IMR-90 (cell line): ENCODE measurements at regions not wholly inside any gene's neighbourhood (a gene's known extent, or its start where the extent isn't known, plus 50 kb on each side); places are given as distances from the start of the nearest gene placed in this dataset.

Source experiments
- ATAC-seq: fragments of 200-7000 bp; cut with Tn5 transposase; 2 replicates; pipeline ENCODE4 v1.9.1; 2020; ENCODE audit warnings: low read depth, mild to moderate bottlenecking, moderate library complexity
- BruUV-seq: library from RNA; stranded (reverse); fragments of 400-500 nt; replicated peaks from 2 replicates; lab custom pipeline; 2021; lab: Mats Ljungman, UMichigan
- CTCF ChIA-PET: fragments of 300-600 bp; formaldehyde crosslinking; extraction: SDS; loops from one replicate; lab custom pipeline; 2021; ENCODE audit warnings: antibody characterized with exemption; lab: Yijun Ruan, JAX
- POLR2A ChIA-PET: fragments of 300-600 bp; sonication (Branson Sonifier 250); formaldehyde crosslinking; loops from one replicate; lab custom pipeline; 2022; ENCODE audit warnings: antibody characterized with exemption; ENCODE audit not compliant: unreplicated experiment; lab: Charles Lee
- DNase-seq: peaks from one replicate; pipeline ENCODE4 v3.0.0; 2013
- H2AFZ ChIP-seq: replicated peaks from 2 replicates; pipeline ENCODE3; 2013; ENCODE audit warnings: low read length, mild to moderate bottlenecking; ENCODE audit not compliant: poor library complexity
- H2AK5ac ChIP-seq: 2 replicates; pipeline ENCODE4 v1.6.1; 2013; ENCODE audit warnings: low read depth, low read length, inconsistent platforms
- H2AK9ac ChIP-seq: replicated peaks from 2 replicates; pipeline ENCODE3; 2013; ENCODE audit warnings: mild to moderate bottlenecking, low read depth, low read length, moderate library complexity; ENCODE audit not compliant: poor library complexity
- H2BK120ac ChIP-seq: 2 replicates; pipeline ENCODE4 v1.6.1; 2013; ENCODE audit warnings: low read depth, low read length, inconsistent platforms
- H2BK15ac ChIP-seq: 3 replicates; pipeline ENCODE4 v1.6.1; 2013; ENCODE audit warnings: low read depth, low read length, inconsistent platforms
- H2BK20ac ChIP-seq: 2 replicates; pipeline ENCODE4 v1.6.1; 2013; ENCODE audit warnings: low read depth, mild to moderate bottlenecking, inconsistent platforms, low read length, moderate library complexity
- H2BK5ac ChIP-seq: 2 replicates; pipeline ENCODE4 v1.6.1; 2013; ENCODE audit warnings: mild to moderate bottlenecking, low read depth, low read length, inconsistent platforms; ENCODE audit not compliant: poor library complexity, severe bottlenecking
- H3K14ac ChIP-seq: replicated peaks from 2 replicates; pipeline ENCODE4 v1.6.1; 2013; ENCODE audit warnings: low read depth, low read length, inconsistent platforms
- H3K18ac ChIP-seq: 2 replicates; pipeline ENCODE4 v1.6.1; 2013; ENCODE audit warnings: low read depth, low read length, control low read depth
- H3K23ac ChIP-seq: 2 replicates; pipeline ENCODE4 v1.6.1; 2013; ENCODE audit warnings: low read depth, low read length, inconsistent platforms
- H3K27ac ChIP-seq: 2 replicates; pipeline ENCODE4 v1.5.1; 2013; ENCODE audit warnings: mild to moderate bottlenecking, control low read depth, low read length; ENCODE audit not compliant: insufficient read depth
- H3K27me3 ChIP-seq: 2 replicates; pipeline ENCODE4 v1.6.1; 2013; ENCODE audit warnings: low read length; ENCODE audit not compliant: control insufficient read depth, insufficient read depth
- H3K36me3 ChIP-seq: 2 replicates; pipeline ENCODE4 v1.6.1; 2013; ENCODE audit warnings: low read length, mixed read lengths; ENCODE audit not compliant: control insufficient read depth, insufficient read depth
- H3K4ac ChIP-seq: 2 replicates; pipeline ENCODE4 v1.6.1; 2013; ENCODE audit warnings: low read depth, low read length, inconsistent platforms
- H3K4me1 ChIP-seq: 2 replicates; pipeline ENCODE4 v1.6.1; 2013; ENCODE audit warnings: low read length, mixed read lengths; ENCODE audit not compliant: control insufficient read depth, insufficient read depth
- H3K4me2 ChIP-seq: 2 replicates; pipeline ENCODE4 v1.6.1; 2013; ENCODE audit warnings: low read depth, mild to moderate bottlenecking, control low read depth, low read length, moderate library complexity
- H3K4me3 ChIP-seq: 2 replicates; pipeline ENCODE4 v1.5.1; 2013; ENCODE audit warnings: low read depth, mild to moderate bottlenecking, control low read depth, low read length, moderate library complexity; ENCODE audit not compliant: insufficient read depth
- H3K56ac ChIP-seq: 2 replicates; pipeline ENCODE4 v1.6.1; 2013; ENCODE audit warnings: low read length, inconsistent platforms; ENCODE audit not compliant: insufficient read depth; ENCODE audit errors: extremely low read depth
- H3K79me1 ChIP-seq, 2 experiments: 2 replicates each; pipeline ENCODE4 v1.6.1; 2013; ENCODE audit warnings: low read length in 2 of 2, inconsistent platforms in 1 of 2, low read depth in 1 of 2
- H3K9ac ChIP-seq: 2 replicates; pipeline ENCODE4 v1.6.1; 2013; ENCODE audit warnings: low read depth, low read length, control low read depth
- H3K9me1 ChIP-seq: 2 replicates; pipeline ENCODE4 v1.6.1; 2013; ENCODE audit warnings: low read length, inconsistent platforms; ENCODE audit not compliant: insufficient read depth
- H3K9me3 ChIP-seq: 2 replicates; pipeline ENCODE4 v1.6.1; 2013; ENCODE audit warnings: low read length; ENCODE audit not compliant: control insufficient read depth, insufficient read depth
- H4K20me1 ChIP-seq: 2 replicates; pipeline ENCODE4 v1.6.1; 2013; ENCODE audit warnings: low read length, inconsistent platforms; ENCODE audit not compliant: insufficient read depth
- H4K5ac ChIP-seq: 2 replicates; pipeline ENCODE4 v1.6.1; 2013; ENCODE audit warnings: mild to moderate bottlenecking, low read depth, low read length, control low read depth
- H4K8ac ChIP-seq, 2 experiments: 2 replicates each; pipeline ENCODE4 v1.6.1; 2013; ENCODE audit warnings: low read depth in 2 of 2, low read length in 2 of 2, control low read depth in 1 of 2, inconsistent platforms in 1 of 2
- H4K91ac ChIP-seq: 2 replicates; pipeline ENCODE4 v1.6.1; 2013; ENCODE audit warnings: low read depth, low read length, inconsistent platforms; ENCODE audit not compliant: insufficient read depth
- BHLHE40 ChIP-seq: fragments of 150-350 bp; IDR thresholded peaks from 2 replicates; pipeline ENCODE4 v1.6.1; 2016; ENCODE audit warnings: mild to moderate bottlenecking, low read depth, low read length
- CEBPB ChIP-seq: IDR thresholded peaks from 2 replicates; pipeline ENCODE4 v1.6.1; 2012; ENCODE audit warnings: low read depth, low read length, improper control_type of control experiment
- CHD1 ChIP-seq: IDR thresholded peaks from 2 replicates; pipeline ENCODE4 v1.6.1; 2012; ENCODE audit warnings: low read depth, low read length, improper control_type of control experiment
- CTCF ChIP-seq: conservative IDR thresholded peaks from 2 replicates; pipeline ENCODE4 v1.5.1; 2012; ENCODE audit warnings: mild to moderate bottlenecking, low read depth, low read length, improper control_type of control experiment
- MAFK ChIP-seq: IDR thresholded peaks from 2 replicates; pipeline ENCODE4 v1.6.1; 2012; ENCODE audit warnings: low read depth, low read length, improper control_type of control experiment
- MAZ ChIP-seq: IDR thresholded peaks from 2 replicates; pipeline ENCODE4 v1.6.1; 2012; ENCODE audit warnings: low read depth, mild to moderate bottlenecking, low read length, improper control_type of control experiment, moderate library complexity, borderline replicate concordance
- MXI1 ChIP-seq: IDR thresholded peaks from 2 replicates; pipeline ENCODE4 v1.6.1; 2012; ENCODE audit warnings: low read depth, mild to moderate bottlenecking, low read length, moderate library complexity, borderline replicate concordance
- POLR2A ChIP-seq: IDR thresholded peaks from 2 replicates; pipeline ENCODE4 v1.6.1; 2012; ENCODE audit warnings: mild to moderate bottlenecking, low read depth, low read length
- RAD21 ChIP-seq: IDR thresholded peaks from 2 replicates; pipeline ENCODE4 v1.6.1; 2012; ENCODE audit warnings: low read length, improper control_type of control experiment
- RCOR1 ChIP-seq: IDR thresholded peaks from 2 replicates; pipeline ENCODE4 v1.6.1; 2012; ENCODE audit warnings: mild to moderate bottlenecking, low read length, improper control_type of control experiment; ENCODE audit not compliant: insufficient replicate concordance
- RFX5 ChIP-seq: IDR thresholded peaks from 2 replicates; pipeline ENCODE4 v1.8.0; 2012; ENCODE audit warnings: low read depth, mild to moderate bottlenecking, low read length, moderate library complexity
- WGBS, 2 experiments: methylation state at CpG; one replicate each; pipeline versions ENCODE4 v1.1.5 to v1.1.7; 2013; ENCODE audit warnings: missing lambda C conversion rate in 2 of 2; ENCODE audit not compliant: insufficient read length in 1 of 2; ENCODE audit errors: extremely low coverage in 2 of 2; 5-methylcytosine and 5-hydroxymethylcytosine counted together
- dilution Hi-C: fragments of 300-500 bp; cut with HindIII; formaldehyde crosslinking; loops from one replicate; pipeline ENCODE4 v1.14.3; 2018; ENCODE audit warnings: low sequenced_read_pairs; ENCODE audit not compliant: unreplicated experiment
- in situ Hi-C: fragments of 300-500 bp; cut with MboI; formaldehyde crosslinking; loops from 3 replicates; pipeline ENCODE4 v1.14.3; 2019; ENCODE audit warnings: low sequenced_read_pairs, inconsistent platforms, mixed read lengths
- intact Hi-C: fragments of 100-400 bp; cut with micrococcal nuclease; formaldehyde crosslinking; loops from 2 replicates; pipeline ENCODE4 v1.10.0; 2022
- TF ChIP-seq, protein P1 (sequence below): fragments of 150-350 bp; IDR thresholded peaks from 2 replicates; pipeline ENCODE4 v1.6.1; 2016; ENCODE audit warnings: low read depth, mild to moderate bottlenecking, low read length, moderate library complexity, borderline replicate concordance

GRCh38 chr9:88196142-88196790, 58.0 kb upstream of the SPATA31C2 start:
- Histone ChIP-seq H4K91ac (peak overlapping the region; percentile 78; the same call in 1 of the 2 replicates), H4K20me1 (no peaks in the 10 kb centered on the region), H3K27ac (no peak overlapping the region), H3K14ac (peak overlapping the region; percentile 77), H3K18ac (peak overlapping the region; percentile 35; the same call in 1 of the 2 replicates), H3K9me1 (peaks cover 4% of the 10 kb centered on the region), H4K8ac (peak overlapping the region in 1 of 2 experiments; percentile 46; a peak in 1 of 4 replicates), H3K4ac (peak overlapping the region; percentile 77), H3K79me1 (no peaks in the 10 kb centered on the region; a peak in 1 of 4 replicates), H3K4me2 (no peak overlapping the region), H2BK15ac (peak overlapping the region; percentile 57; the same call in 1 of the 3 replicates), H3K9me3 (no peaks in the 10 kb centered on the region), H2BK20ac (peak overlapping the region; percentile 87), H3K4me3 (no peak overlapping the region), H3K9ac (no peak overlapping the region), H2AK9ac (no peak overlapping the region), H3K36me3 (no peaks in the 10 kb centered on the region), H2BK120ac (peak overlapping the region; percentile 94), H3K56ac (0 out of 2 replicates have a peak overlapping the region, but pooled peaks have one; percentile 55), H2AFZ (peak overlapping the region; percentile 18), H2AK5ac (peak overlapping the region; percentile 64), H4K5ac (no peak overlapping the region; the same call in 1 of the 2 replicates), H3K4me1 (peaks cover 4% of the 10 kb centered on the region), H2BK5ac (peak overlapping the region; percentile 97), H3K23ac (peak overlapping the region; percentile 31), H3K27me3 (no peaks in the 10 kb centered on the region)
- no peak for TF ChIP-seq RCOR1
- TF ChIP-seq MAZ, result no peak
- TF ChIP-seq MXI1, result no peak
- TF ChIP-seq, protein P1, sequence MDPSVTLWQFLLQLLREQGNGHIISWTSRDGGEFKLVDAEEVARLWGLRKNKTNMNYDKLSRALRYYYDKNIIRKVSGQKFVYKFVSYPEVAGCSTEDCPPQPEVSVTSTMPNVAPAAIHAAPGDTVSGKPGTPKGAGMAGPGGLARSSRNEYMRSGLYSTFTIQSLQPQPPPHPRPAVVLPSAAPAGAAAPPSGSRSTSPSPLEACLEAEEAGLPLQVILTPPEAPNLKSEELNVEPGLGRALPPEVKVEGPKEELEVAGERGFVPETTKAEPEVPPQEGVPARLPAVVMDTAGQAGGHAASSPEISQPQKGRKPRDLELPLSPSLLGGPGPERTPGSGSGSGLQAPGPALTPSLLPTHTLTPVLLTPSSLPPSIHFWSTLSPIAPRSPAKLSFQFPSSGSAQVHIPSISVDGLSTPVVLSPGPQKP, result no peak
- no peak for TF ChIP-seq CTCF
- TF ChIP-seq RAD21, result no peak
- TF ChIP-seq CEBPB, result no peak
- no peak for TF ChIP-seq POLR2A
- TF ChIP-seq MAFK, result no peak
- TF ChIP-seq RFX5, result no peak
- no peak for TF ChIP-seq CHD1
- TF ChIP-seq BHLHE40, result no peak
- intact Hi-C loops, result loop anchor here (5.0 kb wide), 2 partner anchors 191 to 381 kb away; partner anchors contain the start of gene SPIN1
- ChIA-PET CTCF (no interaction called here), POLR2A (interaction anchor here (0.5 to 0.6 kb wide), 2 partner anchors 39 to 83 kb away, joined by 3 to 5 read pairs; no protein-coding TSS in a partner anchor)
- in situ Hi-C loops, result loop anchor here (10.0 kb wide), 1 partner anchor 809 kb away; no protein-coding TSS in a partner anchor
- dilution Hi-C loops, result no loop called here
- no TSS peak for BruUV-seq
- 80% methylated on average over 1 of the region's 5 CpGs; no CpG with 5 or more reads in 1 of the 2 experiments for WGBS, 2 experiments
- ATAC-seq (no peak), DNase-seq (no peak)
